Heart right ventricle (tissue), 16 donors: ENCODE measurements at regions not wholly inside any gene's neighbourhood (a gene's known extent, or its start where the extent isn't known, plus 50 kb on each side); places are given as distances from the start of the nearest gene placed in this dataset.
"Not testable (repeated sequence)": the region's sequence is repeated elsewhere in the genome, so short reads cannot be mapped to it uniquely, and the experiment has no call there.

Experiments used
- ATAC-seq, 8 donors: fragments of 200-7000 bp; cut with Tn5 transposase; one replicate each; pipeline ENCODE4 v1.9.1; 2020; ENCODE audit warnings: mild to moderate bottlenecking in 8 of 8, moderate library complexity in 8 of 8, moderate number of reproducible peaks in 1 of 8
- DNase-seq, 2 donors: peaks; one replicate each; pipeline ENCODE4 v3.0.0-alpha.2; 2020
- H3K27ac ChIP-seq, 10 donors: fragments of 200-600 bp; sonication (generic) in 2 of 10; one replicate each; pipeline versions ENCODE4 v1.5.0 to v1.8.0; 2020 to 2022; ENCODE audit warnings: mild to moderate bottlenecking in 3 of 10
- H3K27me3 ChIP-seq, 7 donors: fragments of 200-600 bp; one replicate each; pipeline ENCODE4 v1.8.0; 2021 to 2022; ENCODE audit warnings: mild to moderate bottlenecking in 2 of 7
- H3K36me3 ChIP-seq, 9 donors: fragments of 200-600 bp; sonication (generic) in 1 of 9; one replicate each; pipeline versions ENCODE4 v1.5.0 to v1.8.0; 2020 to 2022; ENCODE audit warnings: mild to moderate bottlenecking in 2 of 9
- H3K4me1 ChIP-seq, 9 donors: fragments of 200-600 bp; sonication (generic) in 1 of 9; one replicate each; pipeline versions ENCODE4 v1.5.0 to v1.8.0; 2020 to 2022; ENCODE audit warnings: mild to moderate bottlenecking in 4 of 9
- H3K4me3 ChIP-seq, 10 donors: fragments of 200-600 bp; sonication (generic) in 2 of 10; one replicate each; pipeline versions ENCODE4 v1.5.0 to v1.8.0; 2020 to 2022; ENCODE audit warnings: mild to moderate bottlenecking in 7 of 10, moderate library complexity in 2 of 10
- H3K9me3 ChIP-seq, 11 donors: fragments of 200-600 bp in 10 of 11; sonication (generic) in 2 of 11; one replicate each; pipeline versions ENCODE4 v1.5.0 to v1.8.0; 2013 to 2022; ENCODE audit warnings: mild to moderate bottlenecking in 2 of 11, control low read depth in 1 of 11, moderate library complexity in 1 of 11
- CTCF ChIP-seq, 9 donors: fragments of 200-600 bp; sonication (generic) in 2 of 9; IDR thresholded peaks; one replicate each; pipeline versions ENCODE4 v1.5.0 to v1.8.0; 2021 to 2022; ENCODE audit warnings: antibody characterized with exemption in 9 of 9, mild to moderate bottlenecking in 5 of 9, moderate library complexity in 1 of 9
- WGBS, 2 donors: extraction: QIAGEN DNeasy Blood & Tissue Kit; methylation state at CpG; one replicate each; pipeline ENCODE4 v1.1.7; 2013; ENCODE audit warnings: inconsistent platforms in 1 of 2; 5-methylcytosine and 5-hydroxymethylcytosine counted together
- intact Hi-C, 10 donors: fragments of 100-400 bp; cut with DNase I; formaldehyde crosslinking; loops; one replicate each; pipeline versions ENCODE4 v1.11.1 to v1.14.2; 2022
- donor health status: Arrhythmogenic right ventricular cardiomyopathy.
- donor health status: ischemic (EF 13 %, LVEDD 7.1; RV severe dilation, severe dysfunction).
- donor health status: healthy with polysubstance abuse.
- donor health status: DM: no; HTN: yes; CAD: no.
- donor health status: DM: no; HTN: no; CAD: no.
- donor health status: ischemic (EF 25% LVEDD 6.9; RV normal size, moderate dysfunction).
- donor health status: ischemic (EF 25% LVEDD 5.7; RV mildly dilated, moderate dysfunction).
- donor health status: healthy.
- donor health status: DM: yes; HTN: yes; CAD: no.
- donor health status: Ischemic cardiomyopathy.
- donor health status: ischemic (EF 35%, LVEDD 5.7; RV mildly dilated, moderate dysfunction).
- donor health status: nonischemic (EF 11% LVEDD 7.7; RV severe dilation, severe dysfunction).
- donor health status: DM: yes; HTN: yes; CAD: no.
- donor health status: PGD.
- donor health status: ischemic (EF 29% LVEDD 5.4; RV normal size, mild dysfunction).
- donor health status: nonischemic (EF 23%, LVEDD 6.1; RV moderate dilation, normal function).

DNA sequence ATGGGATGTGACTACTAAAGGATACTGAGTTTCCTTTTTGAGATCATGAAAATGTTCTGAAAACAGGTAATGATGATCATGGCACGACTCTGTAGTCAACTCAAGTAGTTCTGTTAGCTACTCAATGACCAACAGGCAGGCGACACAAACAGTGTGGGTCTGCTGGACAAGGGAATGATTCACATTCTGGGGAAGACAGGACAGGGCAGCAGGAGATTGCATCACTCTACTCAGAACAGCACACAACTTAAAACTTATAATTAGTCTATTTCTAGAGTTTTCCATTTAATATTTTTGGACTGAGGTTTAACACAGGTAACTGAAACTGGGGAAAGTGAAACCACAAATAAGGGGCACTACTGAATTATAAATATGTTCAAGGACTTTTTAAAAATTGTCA is 365.2 kb downstream of the PRDM5 start:
- 79 to 81% methylated on average over 2 of the region's 2 CpGs for WGBS, 2 donors
- no peak for ATAC-seq
- Histone ChIP-seq H3K36me3 (no peaks in the 10 kb centered on the region), H3K9me3 (peaks cover 0 to 19% (median 5%) of the 10 kb centered on the region in 11 donors), H3K27ac (no peak overlapping the region), H3K4me1 (peaks cover 0 to 10% (median 0%) of the 10 kb centered on the region in 9 donors), H3K4me3 (no peak overlapping the region), H3K27me3 (no peaks in the 10 kb centered on the region)
- no peak for TF ChIP-seq CTCF (IDR thresholded peaks at IDR 0.05)
- intact Hi-C loops, result no loop called here
- DNase-seq, result no peak

- peak in 5 of 8 donors; percentile 53 to 87 (median 63) for ATAC-seq
- Histone ChIP-seq H3K9me3 (no peaks in the 10 kb centered on the region), H3K27me3 (no peaks in the 10 kb centered on the region), H3K4me3 (no peak overlapping the region), H3K4me1 (peaks cover 0 to 10% (median 0%) of the 10 kb centered on the region in 9 donors), H3K27ac (no peak overlapping the region), H3K36me3 (no peaks in the 10 kb centered on the region)
- WGBS, 2 donors, result 24 to 33% methylated on average over 2 of the region's 2 CpGs
- TF ChIP-seq CTCF (IDR thresholded peaks at IDR 0.05), result no peak
- DNase-seq, result peak in 1 of 2 donors; percentile 4
- intact Hi-C loops, result no loop called here
Measured at GRCh38 chr4:120555058-120555457, 367.5 kb downstream of the PRDM5 start.

DNA sequence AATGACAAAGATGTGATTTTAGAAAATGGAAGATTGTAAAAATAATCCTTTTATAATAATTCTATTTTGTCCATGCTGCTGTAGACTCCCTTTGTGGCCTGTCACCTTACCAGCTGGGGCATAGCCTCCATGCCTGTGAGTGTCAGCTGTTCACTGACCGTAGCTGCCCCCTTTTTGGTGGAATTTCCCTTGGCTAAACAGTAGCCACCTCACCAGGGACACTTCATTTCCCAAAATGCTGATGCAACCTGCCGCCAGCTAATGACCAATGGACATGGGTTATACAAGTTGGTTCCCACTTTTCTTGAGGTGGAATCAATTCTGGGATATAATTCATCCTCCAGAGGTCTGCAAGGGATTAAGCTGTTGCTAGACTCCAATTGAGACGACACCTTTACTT is 368.4 kb downstream of the PRDM5 start:
- peaks cover 0 to 10% (median 0%) of the 10 kb centered on the region in 9 donors for H3K4me1 ChIP-seq
- H3K36me3 ChIP-seq, result no peaks in the 10 kb centered on the region
- H3K4me3 ChIP-seq, result no peak overlapping the region
- WGBS, 2 donors, result 81 to 86% methylated on average over 3 of the region's 3 CpGs
- TF ChIP-seq CTCF (IDR thresholded peaks at IDR 0.05), result no peak
- DNase-seq (no peak), ATAC-seq (no peak)
- intact Hi-C loops, result no loop called here
- H3K9me3 ChIP-seq, result no peaks in the 10 kb centered on the region
- no peak overlapping the region for H3K27ac ChIP-seq
- no peaks in the 10 kb centered on the region for H3K27me3 ChIP-seq

DNA sequence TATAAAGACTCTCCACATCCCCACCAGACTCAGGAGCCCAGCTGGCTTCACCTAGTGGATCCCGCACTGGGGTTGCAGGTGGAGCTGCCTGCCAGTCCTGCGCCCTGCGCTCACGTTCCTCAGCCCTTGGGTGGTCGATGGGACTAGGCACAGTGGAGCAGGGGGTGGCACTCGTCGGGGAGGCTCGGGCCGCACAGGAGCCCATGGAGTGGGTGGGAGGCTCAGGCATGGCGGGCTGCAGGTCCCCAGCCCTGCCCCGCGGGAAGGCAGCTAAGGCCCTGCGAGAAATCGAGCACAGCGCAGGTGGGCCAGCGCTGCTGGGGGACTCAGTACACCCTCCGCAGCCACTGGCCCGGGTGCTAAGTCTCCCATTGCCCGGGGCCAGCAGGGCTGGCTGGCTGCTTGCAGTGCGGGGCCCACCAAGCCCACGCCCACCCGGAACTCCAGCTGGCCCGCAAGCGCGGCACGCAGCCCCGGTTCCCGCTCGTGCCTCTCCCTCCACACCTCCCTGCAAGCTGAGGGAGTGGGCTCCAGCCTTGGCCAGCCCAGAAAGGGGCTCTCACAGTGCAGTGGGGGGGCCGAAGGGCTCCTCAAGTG is 371.8 kb downstream of the PRDM5 start:
- ATAC-seq, DNase-seq, H3K36me3 ChIP-seq, H3K4me1 ChIP-seq, H3K9me3 ChIP-seq, intact Hi-C loops, H3K4me3 ChIP-seq, H3K27me3 ChIP-seq, H3K27ac ChIP-seq: not testable (repeated sequence)
- WGBS, 2 donors, result 91 to 93% methylated on average over 23 to 30 of the region's 30 CpGs

GRCh38 chr4:120549011-120549570 is 373.4 kb downstream of the PRDM5 start:
- Histone ChIP-seq H3K4me1 (no peaks in the 10 kb centered on the region), H3K27ac (no peak overlapping the region), H3K4me3 (no peak overlapping the region), H3K36me3 (no peaks in the 10 kb centered on the region), H3K9me3 (peaks cover 0 to 6% (median 0%) of the 10 kb centered on the region in 11 donors), H3K27me3 (no peaks in the 10 kb centered on the region)
- ATAC-seq, result no peak
- intact Hi-C loops, result no loop called here
- DNase-seq, result no peak
- no peak for TF ChIP-seq CTCF (IDR thresholded peaks at IDR 0.05)
